Stimulated activated CD4-positive, alpha-beta T cell treated with anti-CD3 and anti-CD28 coated beads, Interleukin-1b, Interleukin-23, amount 100 ng/mL, for 48 hours (primary cell): ENCODE measurements at regions not wholly inside any gene's neighbourhood (a gene's known extent, or its start where the extent isn't known, plus 50 kb on each side); places are given as distances from the start of the nearest gene placed in this dataset.

ENCODE experiments used
- DNase-seq: peaks from one replicate; pipeline ENCODE4 v3.0.0-alpha.2; 2020

GRCh38 chr5:93048858-93049257 lies 532.2 kb downstream of the NR2F1-AS1 start:
- DNase-seq, result no peak

- no peak for DNase-seq
These were observed 536.0 kb downstream of the NR2F1-AS1 start for GRCh38 chr5:93044859-93045666.

- DNase-seq, result no peak
These were observed 541.1 kb downstream of the NR2F1-AS1 start for GRCh38 chr5:93039888-93040287.

- no peak for DNase-seq
These were observed 546.1 kb downstream of the NR2F1-AS1 start for GRCh38 chr5:93034621-93035590.

- DNase-seq, result no peak
These were observed 558.1 kb downstream of the NR2F1-AS1 start for GRCh38 chr5:93022796-93023447.

GRCh38 chr5:93022211-93022610 lies 558.8 kb downstream of the NR2F1-AS1 start:
- DNase-seq, result no peak

- DNase-seq, result no peak
These were observed 561.1 kb downstream of the NR2F1-AS1 start for GRCh38 chr5:93019896-93020295.

- DNase-seq, result no peak
These were observed 562.6 kb downstream of the NR2F1-AS1 start for GRCh38 chr5:93018461-93018860.

- DNase-seq, result no peak
These were observed 563.2 kb downstream of the NR2F1-AS1 start for GRCh38 chr5:93017849-93018248.

- no peak for DNase-seq
These were observed 563.6 kb downstream of the NR2F1-AS1 start for GRCh38 chr5:93017376-93017775.

- DNase-seq, result no peak
These were observed 570.4 kb downstream of the NR2F1-AS1 start for GRCh38 chr5:93010616-93011015.

GRCh38 chr5:93010037-93010436 lies 571.0 kb downstream of the NR2F1-AS1 start:
- no peak for DNase-seq

- DNase-seq, result no peak
These were observed 572.4 kb downstream of the NR2F1-AS1 start for GRCh38 chr5:93008502-93009207.

GRCh38 chr5:93006915-93007314 lies 574.1 kb downstream of the NR2F1-AS1 start:
- no peak for DNase-seq

GRCh38 chr5:92998456-92998855 lies 582.6 kb downstream of the NR2F1-AS1 start:
- DNase-seq, result no peak

- DNase-seq, result no peak
These were observed 586.6 kb downstream of the NR2F1-AS1 start for GRCh38 chr5:92994392-92994791.

GRCh38 chr5:92992073-92992472 lies 588.9 kb downstream of the NR2F1-AS1 start:
- no peak for DNase-seq

- no peak for DNase-seq
These were observed 589.4 kb downstream of the NR2F1-AS1 start for GRCh38 chr5:92991581-92992067.

- DNase-seq, result no peak
These were observed 590.2 kb downstream of the NR2F1-AS1 start for GRCh38 chr5:92990771-92991170.

- DNase-seq, result no peak
These were observed 600.0 kb downstream of the NR2F1-AS1 start for GRCh38 chr5:92981001-92981400.

GRCh38 chr5:92980491-92980890 lies 600.5 kb downstream of the NR2F1-AS1 start:
- no peak for DNase-seq

- DNase-seq, result no peak
These were observed 601.3 kb downstream of the NR2F1-AS1 start for GRCh38 chr5:92979716-92980115.
